Lower leg skin (tissue), 4 donors: ENCODE measurements at regions not wholly inside any gene's neighbourhood (a gene's known extent, or its start where the extent isn't known, plus 50 kb on each side); places are given as distances from the start of the nearest gene placed in this dataset.
"Not testable (repeated sequence)": the region's sequence is repeated elsewhere in the genome, so short reads cannot be mapped to it uniquely, and the experiment has no call there.

ENCODE experiments used
- DNase-seq, 2 donors: peaks; one replicate each; pipeline ENCODE4 v3.0.0-alpha.2; 2019; ENCODE audit warnings: low spot score in 2 of 2
- H3K4me3 ChIP-seq: fragments of 200-600 bp; sonication (generic); 2 replicates; pipeline ENCODE4 v1.5.1; 2017; ENCODE audit warnings: mild to moderate bottlenecking, low read depth; ENCODE audit not compliant: poor library complexity, severe bottlenecking
- POLR2A ChIP-seq, 2 donors: fragments of 450-650 bp; IDR thresholded peaks; one replicate each; pipeline ENCODE4 v1.6.1; 2016 to 2017; ENCODE audit warnings: antibody characterized with exemption in 2 of 2, mild to moderate bottlenecking in 1 of 2, moderate library complexity in 1 of 2
- WGBS, 2 donors: methylation state at CpG; one replicate each; pipeline ENCODE4 v1.1.5; 2018; 5-methylcytosine and 5-hydroxymethylcytosine counted together
- intact Hi-C: fragments of 100-400 bp; cut with DNase I; formaldehyde crosslinking; loops from one replicate; pipeline ENCODE4 v1.15.0; 2023; ENCODE audit warnings: low total_unique reads
- TF ChIP-seq, protein P1 (sequence below), 3 donors: fragments of 450-650 bp; IDR thresholded peaks; one replicate each; pipeline ENCODE4 v1.5.1; 2016; ENCODE audit warnings: antibody characterized with exemption in 3 of 3, mild to moderate bottlenecking in 3 of 3, moderate library complexity in 2 of 3

DNA sequence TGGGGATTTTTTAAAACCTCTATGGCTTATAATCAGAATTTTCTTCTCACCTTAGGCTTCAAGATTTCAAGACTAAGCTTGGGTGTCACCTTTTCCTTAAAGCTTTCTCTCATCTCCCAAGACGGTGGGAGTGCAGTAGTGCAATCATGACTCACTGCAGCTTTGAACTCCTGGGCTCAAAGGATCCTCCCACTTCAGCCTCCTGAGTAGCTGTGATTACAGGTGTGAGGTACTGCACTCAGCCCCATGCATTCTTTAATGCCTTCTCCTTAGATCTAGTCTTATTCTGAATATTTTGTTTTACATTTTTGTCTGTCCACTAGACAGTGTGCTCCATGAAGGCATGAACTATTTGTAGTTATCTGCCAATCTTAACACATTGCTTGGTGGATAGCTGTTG is 55.7 kb upstream of the FAT3 start:
- H3K4me3 ChIP-seq, result no peak overlapping the region
- 44 to 79% methylated on average over 1 of the region's 1 CpG for WGBS, 2 donors
- intact Hi-C loops, result no loop called here
- TF ChIP-seq, protein P1, sequence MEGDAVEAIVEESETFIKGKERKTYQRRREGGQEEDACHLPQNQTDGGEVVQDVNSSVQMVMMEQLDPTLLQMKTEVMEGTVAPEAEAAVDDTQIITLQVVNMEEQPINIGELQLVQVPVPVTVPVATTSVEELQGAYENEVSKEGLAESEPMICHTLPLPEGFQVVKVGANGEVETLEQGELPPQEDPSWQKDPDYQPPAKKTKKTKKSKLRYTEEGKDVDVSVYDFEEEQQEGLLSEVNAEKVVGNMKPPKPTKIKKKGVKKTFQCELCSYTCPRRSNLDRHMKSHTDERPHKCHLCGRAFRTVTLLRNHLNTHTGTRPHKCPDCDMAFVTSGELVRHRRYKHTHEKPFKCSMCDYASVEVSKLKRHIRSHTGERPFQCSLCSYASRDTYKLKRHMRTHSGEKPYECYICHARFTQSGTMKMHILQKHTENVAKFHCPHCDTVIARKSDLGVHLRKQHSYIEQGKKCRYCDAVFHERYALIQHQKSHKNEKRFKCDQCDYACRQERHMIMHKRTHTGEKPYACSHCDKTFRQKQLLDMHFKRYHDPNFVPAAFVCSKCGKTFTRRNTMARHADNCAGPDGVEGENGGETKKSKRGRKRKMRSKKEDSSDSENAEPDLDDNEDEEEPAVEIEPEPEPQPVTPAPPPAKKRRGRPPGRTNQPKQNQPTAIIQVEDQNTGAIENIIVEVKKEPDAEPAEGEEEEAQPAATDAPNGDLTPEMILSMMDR (IDR thresholded peaks at IDR 0.05), result no peak
- no peak for TF ChIP-seq POLR2A (IDR thresholded peaks at IDR 0.05)
- DNase-seq, result no peak

DNA sequence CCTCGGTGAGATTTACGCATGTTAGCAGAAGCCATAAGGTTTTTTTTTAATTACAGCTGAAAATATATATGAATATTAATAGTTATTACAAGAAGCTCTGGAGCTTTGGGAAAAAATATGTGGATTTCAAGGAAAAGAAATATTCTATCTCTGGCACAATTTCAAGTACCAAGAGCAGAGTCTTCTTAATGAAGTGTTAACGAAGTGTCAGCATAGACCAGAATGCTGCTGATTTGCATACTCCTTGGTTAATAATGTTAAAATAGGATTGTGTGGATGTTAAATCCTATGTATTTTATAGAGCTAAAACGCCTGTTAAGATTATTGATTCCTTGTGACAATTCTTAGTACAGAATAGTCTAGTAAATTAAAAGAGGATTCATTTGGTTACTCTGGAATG is 57.0 kb upstream of the FAT3 start:
- TF ChIP-seq POLR2A (IDR thresholded peaks at IDR 0.05), result no peak
- TF ChIP-seq, protein P1 (IDR thresholded peaks at IDR 0.05), result no peak
- DNase-seq, result no peak
- no peak overlapping the region for H3K4me3 ChIP-seq
- intact Hi-C loops, result no loop called here
- WGBS, 2 donors, result 80 to 83% methylated on average over 4 of the region's 4 CpGs

DNA sequence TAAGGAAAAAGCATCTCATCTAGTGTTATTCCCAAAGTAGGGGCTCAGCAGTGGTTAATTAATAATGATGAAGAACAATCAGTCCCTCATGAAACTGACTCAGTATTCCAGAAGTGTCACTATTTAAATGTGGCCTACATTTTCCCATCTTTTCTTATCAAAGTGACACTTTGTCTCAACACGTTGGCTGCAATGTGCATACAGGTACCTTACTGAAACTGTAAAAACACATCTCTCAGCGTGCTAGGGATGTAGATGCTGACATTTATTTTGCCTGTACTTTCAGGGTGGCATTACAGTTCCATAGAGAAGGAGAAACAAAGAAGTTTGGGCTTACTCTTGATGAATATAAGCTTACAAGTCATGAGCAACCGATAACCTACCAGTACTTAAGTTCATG is 58.3 kb upstream of the FAT3 start:
- H3K4me3 ChIP-seq, result no peak overlapping the region
- intact Hi-C loops, result no loop called here
- no peak for DNase-seq
- TF ChIP-seq, protein P1 (IDR thresholded peaks at IDR 0.05), result no peak
- no peak for TF ChIP-seq POLR2A (IDR thresholded peaks at IDR 0.05)
- 81 to 89% methylated on average over 3 of the region's 3 CpGs for WGBS, 2 donors

DNA sequence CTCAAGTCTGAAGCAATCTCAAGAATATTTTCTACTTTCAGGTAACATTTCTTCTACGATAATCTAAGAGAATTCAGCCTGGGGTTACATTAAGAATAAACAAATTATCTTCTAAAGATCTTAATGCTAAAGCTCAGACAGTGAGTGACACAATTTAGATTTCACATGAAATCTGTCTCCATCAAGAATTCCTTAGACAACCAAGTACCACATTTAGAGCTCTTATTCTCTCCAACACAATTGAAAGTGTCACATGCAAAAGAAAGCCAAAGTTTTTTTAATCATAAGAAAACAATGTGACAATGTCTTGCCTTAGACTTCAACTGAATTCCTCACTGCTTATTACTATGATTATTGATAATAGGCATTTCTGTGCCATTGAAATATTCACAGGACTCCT is 60.7 kb upstream of the FAT3 start:
- no peak for DNase-seq
- 48 to 62% methylated on average over 1 of the region's 1 CpG for WGBS, 2 donors
- no peak overlapping the region for H3K4me3 ChIP-seq
- intact Hi-C loops, result no loop called here
- no peak for TF ChIP-seq POLR2A (IDR thresholded peaks at IDR 0.05)
- TF ChIP-seq, protein P1 (IDR thresholded peaks at IDR 0.05), result no peak

DNA sequence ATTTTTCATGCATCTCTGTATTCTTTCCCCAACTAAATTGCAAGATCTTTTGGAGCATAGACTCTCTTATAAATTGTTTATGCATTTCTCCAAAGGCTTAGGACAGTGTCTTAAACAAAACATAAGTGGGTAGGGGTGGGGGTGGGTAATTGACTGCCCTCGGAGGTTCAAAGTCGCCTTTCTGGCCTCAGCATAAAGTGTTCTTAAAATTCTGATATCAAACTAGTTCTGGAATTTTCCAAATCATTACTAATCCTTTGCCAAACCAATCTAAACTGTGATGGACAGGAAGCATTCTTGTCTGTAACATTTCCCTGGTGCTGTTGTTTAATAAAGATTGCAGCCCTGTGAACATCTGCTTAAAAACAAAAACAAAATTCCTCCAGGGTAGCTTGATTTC is 61.8 kb upstream of the FAT3 start:
- no peak for TF ChIP-seq POLR2A (IDR thresholded peaks at IDR 0.05)
- TF ChIP-seq, protein P1 (IDR thresholded peaks at IDR 0.05), result no peak
- H3K4me3 ChIP-seq, result no peak overlapping the region
- intact Hi-C loops, result no loop called here
- DNase-seq, result no peak
- WGBS, 2 donors, result 65 to 81% methylated on average over 2 of the region's 2 CpGs

DNA sequence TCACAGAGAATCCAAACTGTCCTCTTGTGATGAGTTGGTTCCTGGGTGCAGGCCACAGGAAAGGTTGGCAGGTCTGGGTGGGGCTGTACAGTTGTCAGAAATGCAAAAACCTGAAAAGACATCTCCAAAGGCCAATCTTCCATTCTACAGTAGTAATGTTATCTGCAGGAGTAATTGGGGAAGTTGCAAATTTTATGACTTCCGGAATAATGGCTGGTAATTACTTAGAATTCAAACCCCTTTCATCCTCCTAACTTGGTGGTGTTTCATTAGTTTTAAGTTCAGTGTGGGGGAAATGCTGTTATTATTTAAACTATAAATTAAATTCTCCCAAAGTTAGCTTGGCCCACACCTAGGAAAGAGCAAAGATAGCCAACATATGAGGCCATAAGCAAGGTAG is 64.7 kb upstream of the FAT3 start:
- no peak for DNase-seq
- 78 to 85% methylated on average over 1 of the region's 1 CpG for WGBS, 2 donors
- H3K4me3 ChIP-seq, result no peak overlapping the region
- TF ChIP-seq, protein P1 (IDR thresholded peaks at IDR 0.05), result no peak
- no peak for TF ChIP-seq POLR2A (IDR thresholded peaks at IDR 0.05)
- intact Hi-C loops, result no loop called here

DNA sequence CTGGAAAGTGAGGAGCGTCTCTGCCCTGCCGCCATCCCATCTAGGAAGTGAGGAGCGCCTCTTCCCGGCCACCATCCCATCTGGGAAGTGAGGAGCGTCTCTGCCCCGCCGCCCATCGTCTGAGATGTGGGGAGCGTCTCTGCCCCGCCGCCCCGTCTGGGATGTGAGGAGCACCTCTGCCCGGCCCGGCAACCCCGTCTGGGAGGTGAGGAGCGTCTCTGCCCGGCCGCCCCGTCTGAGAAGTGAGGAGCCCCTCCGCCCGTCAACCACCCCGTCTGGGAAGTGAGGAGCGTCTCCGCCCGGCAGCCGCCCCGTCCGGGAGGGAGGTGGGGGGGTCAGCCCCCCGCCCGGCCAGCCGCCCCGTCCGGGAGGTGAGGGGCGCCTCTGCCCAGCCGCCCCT is 67.2 kb upstream of the FAT3 start:
- DNase-seq, H3K4me3 ChIP-seq, intact Hi-C loops: not testable (repeated sequence)
- WGBS, 2 donors, result 89 to 94% methylated on average over 9 to 34 of the region's 35 CpGs
